GM12875 (cell line): ENCODE measurements at regions not wholly inside any gene's neighbourhood (a gene's known extent, or its start where the extent isn't known, plus 50 kb on each side); places are given as distances from the start of the nearest gene placed in this dataset.
"Not testable (repeated sequence)": the region's sequence is repeated elsewhere in the genome, so short reads cannot be mapped to it uniquely, and the experiment has no call there.

Source experiments
- H3K4me3 ChIP-seq: one replicate; pipeline ENCODE4 v1.5.1; 2011; ENCODE audit warnings: low read depth, low read length, control low read depth
- CTCF ChIP-seq: IDR thresholded peaks from 2 replicates; pipeline ENCODE4 v1.5.1; 2011; ENCODE audit warnings: low read depth, mild to moderate bottlenecking, control low read depth, inconsistent platforms, low read length, moderate library complexity, borderline replicate concordance; ENCODE audit not compliant: insufficient read depth

GRCh38 chr7:3117488-3118231, 74.0 kb upstream of the CARD11 start:
- no peak overlapping the region for H3K4me3 ChIP-seq
- no peak for TF ChIP-seq CTCF

- not testable (repeated sequence) for H3K4me3 ChIP-seq
These were observed 75.8 kb upstream of the CARD11 start for GRCh38 chr7:3119352-3119927.

GRCh38 chr7:3119963-3120362, 76.3 kb upstream of the CARD11 start:
- TF ChIP-seq CTCF = no peak
- H3K4me3 ChIP-seq = no peak overlapping the region

- no peak for TF ChIP-seq CTCF
- no peak overlapping the region for H3K4me3 ChIP-seq
These were observed 76.8 kb upstream of the CARD11 start for GRCh38 chr7:3120513-3120912.

GRCh38 chr7:3128857-3129490, 85.3 kb upstream of the CARD11 start:
- no peak for TF ChIP-seq CTCF

GRCh38 chr7:3133811-3134385, 90.2 kb upstream of the CARD11 start:
- H3K4me3 ChIP-seq = no peak overlapping the region
- no peak for TF ChIP-seq CTCF

More at GRCh38 chr7:3128857-3129490, 85.3 kb upstream of the CARD11 start:
- H3K4me3 ChIP-seq = no peak overlapping the region

- TF ChIP-seq CTCF = no peak
- H3K4me3 ChIP-seq = no peak overlapping the region
These were observed 91.1 kb upstream of the CARD11 start for GRCh38 chr7:3134745-3135144.
